LNCaP clone FGC (cell line): ENCODE measurements at regions not wholly inside any gene's neighbourhood (a gene's known extent, or its start where the extent isn't known, plus 50 kb on each side); places are given as distances from the start of the nearest gene placed in this dataset.
"Not testable (repeated sequence)": the region's sequence is repeated elsewhere in the genome, so short reads cannot be mapped to it uniquely, and the experiment has no call there.

Experiments
- DNase-seq: peaks from one replicate; pipeline ENCODE4 v3.0.0-alpha.2; 2011; ENCODE audit warnings: low read depth
- H3K4me3 ChIP-seq: 2 replicates; pipeline ENCODE4 v1.5.1; 2011; ENCODE audit warnings: mild to moderate bottlenecking, low read depth, low read length, control low read depth
- CTCF ChIP-seq: IDR thresholded peaks from 2 replicates; pipeline ENCODE4 v1.5.1; 2012; ENCODE audit warnings: mild to moderate bottlenecking; ENCODE audit not compliant: control insufficient read depth, insufficient read depth; ENCODE audit errors: extremely low read depth

- DNase-seq = no peak
- no peak for TF ChIP-seq CTCF
- no peak overlapping the region for H3K4me3 ChIP-seq
Observed at GRCh38 chr4:42308247-42308646, 89.0 kb upstream of the SHISA3 start.

- no peak for DNase-seq
- no peak overlapping the region for H3K4me3 ChIP-seq
- no peak for TF ChIP-seq CTCF
Observed at GRCh38 chr4:42309361-42310260, 87.7 kb upstream of the SHISA3 start.

GRCh38 chr4:42310358-42310757 lies 86.9 kb upstream of the SHISA3 start:
- TF ChIP-seq CTCF = no peak
- H3K4me3 ChIP-seq = no peak overlapping the region
- no peak for DNase-seq

GRCh38 chr4:42310806-42311205 lies 86.5 kb upstream of the SHISA3 start:
- H3K4me3 ChIP-seq = no peak overlapping the region
- TF ChIP-seq CTCF = no peak
- no peak for DNase-seq

GRCh38 chr4:42311591-42311990 lies 85.7 kb upstream of the SHISA3 start:
- no peak overlapping the region for H3K4me3 ChIP-seq
- TF ChIP-seq CTCF = no peak
- DNase-seq = no peak

- H3K4me3 ChIP-seq, DNase-seq: not testable (repeated sequence)
Observed at GRCh38 chr4:42313420-42313819, 83.9 kb upstream of the SHISA3 start.

GRCh38 chr4:42313872-42314271 lies 83.4 kb upstream of the SHISA3 start:
- no peak overlapping the region for H3K4me3 ChIP-seq
- no peak for TF ChIP-seq CTCF
- no peak for DNase-seq
